ENCODE measurements at regions not wholly inside any gene's neighbourhood (a gene's known extent, or its start where the extent isn't known, plus 50 kb on each side); places are given as distances from the start of the nearest gene placed in this dataset.

- DNase-seq: no peak
- intact Hi-C loops (cut with DNase I): no loop called here
- ATAC-seq (ENCODE audit: poor library complexity): no peak
Measured at GRCh38 chr18:38619129-38619528, 1053.5 kb upstream of the CELF4 start.

- ATAC-seq (ENCODE audit: poor library complexity): no peak
- intact Hi-C loops (cut with DNase I): no loop called here
Measured at GRCh38 chr18:38616306-38616705, 1050.7 kb upstream of the CELF4 start.

GRCh38 chr18:38612904-38613303 lies 1047.3 kb upstream of the CELF4 start:
- ATAC-seq (ENCODE audit: poor library complexity) (no peak), DNase-seq (no peak)
- intact Hi-C loops (cut with DNase I): no loop called here

More at GRCh38 chr18:38616306-38616705, 1050.7 kb upstream of the CELF4 start:
- DNase-seq: no peak

GRCh38 chr18:38611036-38611964 lies 1045.7 kb upstream of the CELF4 start:
- DNase-seq (no peak), ATAC-seq (ENCODE audit: poor library complexity) (no peak)
- intact Hi-C loops (cut with DNase I): no loop called here

- intact Hi-C loops (cut with DNase I): no loop called here
- ATAC-seq (ENCODE audit: poor library complexity) (no peak), DNase-seq (no peak)
Measured at GRCh38 chr18:38606841-38607240, 1041.2 kb upstream of the CELF4 start.

GRCh38 chr18:38602341-38602740 lies 1036.7 kb upstream of the CELF4 start:
- ATAC-seq (ENCODE audit: poor library complexity): no peak
- no peak for DNase-seq
- intact Hi-C loops (cut with DNase I): no loop called here

GRCh38 chr18:38587571-38587970 lies 1022.0 kb upstream of the CELF4 start:
- DNase-seq (no peak), ATAC-seq (ENCODE audit: poor library complexity) (no peak)
- intact Hi-C loops (cut with DNase I): no loop called here

GRCh38 chr18:38586327-38586726 lies 1020.7 kb upstream of the CELF4 start:
- ATAC-seq (ENCODE audit: poor library complexity) (no peak), DNase-seq (no peak)
- intact Hi-C loops (cut with DNase I): no loop called here

GRCh38 chr18:38579764-38580163 lies 1014.2 kb upstream of the CELF4 start:
- intact Hi-C loops (cut with DNase I): no loop called here
- ATAC-seq (ENCODE audit: poor library complexity): no peak

GRCh38 chr18:38576916-38577315 lies 1011.3 kb upstream of the CELF4 start:
- intact Hi-C loops (cut with DNase I): no loop called here
- DNase-seq (no peak), ATAC-seq (ENCODE audit: poor library complexity) (no peak)

More at GRCh38 chr18:38579764-38580163, 1014.2 kb upstream of the CELF4 start:
- DNase-seq: no peak

GRCh38 chr18:38576349-38576748 lies 1010.8 kb upstream of the CELF4 start:
- ATAC-seq (ENCODE audit: poor library complexity) (no peak), DNase-seq (no peak)
- intact Hi-C loops (cut with DNase I): no loop called here

GRCh38 chr18:38575648-38576047 lies 1010.0 kb upstream of the CELF4 start:
- intact Hi-C loops (cut with DNase I): no loop called here
- ATAC-seq (ENCODE audit: poor library complexity) (no peak), DNase-seq (no peak)

- ATAC-seq (ENCODE audit: poor library complexity): no peak
- no peak for DNase-seq
Measured at GRCh38 chr18:38575023-38575422, 1009.4 kb upstream of the CELF4 start.

GRCh38 chr18:38572554-38573111 lies 1007.0 kb upstream of the CELF4 start:
- DNase-seq: no peak
- no peak for ATAC-seq (ENCODE audit: poor library complexity)
- intact Hi-C loops (cut with DNase I): no loop called here

More at GRCh38 chr18:38575023-38575422, 1009.4 kb upstream of the CELF4 start:
- intact Hi-C loops (cut with DNase I): no loop called here

GRCh38 chr18:38571651-38572050 lies 1006.1 kb upstream of the CELF4 start:
- intact Hi-C loops (cut with DNase I): no loop called here
- ATAC-seq (ENCODE audit: poor library complexity) (no peak), DNase-seq (no peak)

- no peak for ATAC-seq (ENCODE audit: poor library complexity)
- DNase-seq: no peak
- intact Hi-C loops (cut with DNase I): no loop called here
Measured at GRCh38 chr18:38565513-38565912, 999.9 kb upstream of the CELF4 start.

GRCh38 chr18:38563396-38563980 lies 997.9 kb upstream of the CELF4 start:
- intact Hi-C loops (cut with DNase I): no loop called here
- no peak for ATAC-seq (ENCODE audit: poor library complexity)
- no peak for DNase-seq

GRCh38 chr18:38557006-38557405 lies 991.4 kb upstream of the CELF4 start:
- intact Hi-C loops (cut with DNase I): no loop called here
- DNase-seq: no peak
- no peak for ATAC-seq (ENCODE audit: poor library complexity)

- no peak for ATAC-seq (ENCODE audit: poor library complexity)
- intact Hi-C loops (cut with DNase I): no loop called here
- no peak for DNase-seq
Measured at GRCh38 chr18:38552732-38553321, 987.2 kb upstream of the CELF4 start.

GRCh38 chr18:38551881-38552280 lies 986.3 kb upstream of the CELF4 start:
- intact Hi-C loops (cut with DNase I): no loop called here
- ATAC-seq (ENCODE audit: poor library complexity) (no peak), DNase-seq (no peak)

All from Right ventricle myocardium superior (tissue), 1 donor.